ENCODE measurements at regions not wholly inside any gene's neighbourhood (a gene's known extent, or its start where the extent isn't known, plus 50 kb on each side); places are given as distances from the start of the nearest gene placed in this dataset.
A peak's percentile ranks its signal among the peaks of the same experiment; 100 is the strongest.
"Not testable (repeated sequence)": the region's sequence is repeated elsewhere in the genome, so short reads cannot be mapped to it uniquely, and the experiment has no call there.

GRCh38 chr5:153367466-153367865 lies 123.0 kb upstream of the GRIA1 start:
- no peak for DNase-seq (ENCODE audit: low spot score)

- DNase-seq (ENCODE audit: low spot score): no peak
These were observed 117.9 kb upstream of the GRIA1 start for GRCh38 chr5:153372425-153373129.

GRCh38 chr5:153373130-153373498 lies 117.4 kb upstream of the GRIA1 start:
- peak; percentile 6 for DNase-seq (ENCODE audit: low spot score)

DNA sequence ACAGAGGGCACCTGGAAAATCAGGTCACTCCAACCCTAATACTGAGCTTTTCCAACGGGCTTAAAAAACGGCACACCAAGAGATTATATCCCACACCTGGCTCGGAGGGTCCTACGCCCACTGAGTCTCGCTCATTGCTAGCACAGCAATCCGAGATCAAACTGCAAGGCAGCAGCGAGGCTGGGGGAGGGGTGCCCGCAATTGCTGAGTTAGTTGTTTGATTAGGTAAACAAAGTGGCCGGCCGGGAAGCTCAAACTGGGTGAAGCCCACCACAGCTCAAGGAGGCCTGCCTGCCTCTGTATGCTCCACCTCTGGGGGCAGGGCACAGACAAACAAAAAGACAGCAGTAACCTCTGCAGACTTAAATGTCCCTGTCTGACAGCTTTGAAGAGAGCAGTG lies 108.8 kb upstream of the GRIA1 start:
- not testable (repeated sequence) for DNase-seq (ENCODE audit: low spot score)

- DNase-seq (ENCODE audit: low spot score): no peak
These were observed 99.9 kb upstream of the GRIA1 start for GRCh38 chr5:153390569-153390968.

DNA sequence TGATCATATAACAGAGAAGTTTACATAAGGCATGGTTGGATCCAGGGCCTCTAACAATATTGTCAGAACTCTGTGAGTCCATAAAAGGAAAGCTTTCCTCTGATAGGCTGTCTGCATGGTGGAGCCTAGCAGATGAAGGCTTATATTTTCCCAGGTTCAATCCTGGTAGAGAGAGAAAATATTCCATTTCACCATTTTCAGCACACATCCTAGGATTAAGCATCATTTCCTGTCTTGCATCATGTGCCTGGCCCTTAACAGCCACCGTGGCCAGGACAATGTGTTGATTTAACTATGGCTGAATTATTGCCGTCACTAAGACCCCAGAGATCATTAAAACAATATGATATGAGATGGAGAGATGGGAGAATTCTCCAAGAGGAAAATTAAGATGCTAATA lies 90.9 kb upstream of the GRIA1 start:
- DNase-seq (ENCODE audit: low spot score): no peak

DNA sequence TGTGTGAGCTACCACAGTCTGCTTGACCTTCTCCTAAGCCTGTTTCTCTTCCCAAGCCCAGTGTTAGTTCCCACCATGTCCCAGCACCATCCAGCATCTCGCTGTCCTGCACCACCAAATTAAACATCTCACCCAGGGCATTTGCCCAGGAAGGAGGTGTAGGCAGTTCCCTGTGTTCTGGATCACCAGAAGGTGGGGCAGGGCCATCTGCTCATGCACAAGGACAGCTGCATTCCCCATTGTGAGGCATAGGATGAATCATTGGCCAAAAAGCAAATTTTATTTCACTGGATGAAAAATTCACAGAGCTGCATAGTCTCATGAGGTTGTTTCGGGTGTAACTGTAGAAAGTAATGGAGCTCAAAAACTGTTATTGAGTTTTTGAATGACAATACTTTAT lies 89.5 kb upstream of the GRIA1 start:
- peak; percentile 16 for DNase-seq (ENCODE audit: low spot score)

DNA sequence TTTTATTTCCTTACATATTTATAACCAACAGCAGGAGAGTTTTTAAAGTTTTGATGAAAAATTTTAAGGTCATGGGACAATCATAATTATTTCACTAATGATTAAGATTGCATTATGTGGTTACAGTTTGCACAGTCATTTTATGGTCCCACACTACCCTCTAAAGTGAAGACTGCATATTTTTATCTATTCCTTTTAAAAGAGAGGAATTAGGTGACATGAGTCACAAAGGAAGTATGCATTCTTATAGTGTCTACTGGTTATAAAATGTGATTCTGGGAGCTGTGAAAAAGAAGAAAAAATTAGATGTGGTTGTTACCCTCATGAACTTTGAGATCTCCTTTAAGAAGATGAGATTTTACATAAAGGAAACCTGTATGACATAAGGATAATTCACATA lies 87.9 kb upstream of the GRIA1 start:
- DNase-seq (ENCODE audit: low spot score): no peak

GRCh38 chr5:153403470-153403869 lies 87.0 kb upstream of the GRIA1 start:
- no peak for DNase-seq (ENCODE audit: low spot score)

DNA sequence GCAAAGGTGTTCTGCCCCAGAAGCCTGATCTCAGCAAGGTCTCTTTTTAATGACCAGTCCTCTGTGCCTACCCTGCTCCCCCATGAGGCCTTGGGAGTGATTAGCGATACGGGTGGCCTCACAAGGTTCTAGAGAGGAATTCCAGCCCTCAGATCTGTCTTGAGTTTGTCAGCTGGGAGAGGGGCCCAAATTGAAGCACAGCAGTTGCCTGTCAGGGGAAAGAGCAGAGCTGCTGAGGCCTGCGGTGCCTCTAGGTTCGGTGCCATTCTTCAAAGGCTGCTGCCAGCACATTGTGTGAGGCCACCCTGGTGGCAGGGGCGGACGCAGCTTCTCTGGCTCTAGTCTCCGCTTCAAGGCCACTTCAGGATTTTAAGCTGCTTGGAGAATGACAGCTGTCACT lies 85.7 kb upstream of the GRIA1 start:
- no peak for DNase-seq (ENCODE audit: low spot score)

GRCh38 chr5:153421676-153422075 lies 68.8 kb upstream of the GRIA1 start:
- DNase-seq (ENCODE audit: low spot score): no peak

- no peak for DNase-seq (ENCODE audit: low spot score)
These were observed 64.6 kb upstream of the GRIA1 start for GRCh38 chr5:153425914-153426313.

- no peak for DNase-seq (ENCODE audit: low spot score)
These were observed 60.6 kb upstream of the GRIA1 start for GRCh38 chr5:153429761-153430380.

- DNase-seq (ENCODE audit: low spot score): no peak
These were observed 57.9 kb upstream of the GRIA1 start for GRCh38 chr5:153432583-153432982.

- no peak for DNase-seq (ENCODE audit: low spot score)
These were observed 53.2 kb upstream of the GRIA1 start for GRCh38 chr5:153437251-153437650.

GRCh38 chr5:153439130-153439529 lies 51.3 kb upstream of the GRIA1 start:
- no peak for DNase-seq (ENCODE audit: low spot score)

All from Ammon's horn (tissue), 1 donor.